CD14-positive monocyte (primary cell): ENCODE measurements at regions not wholly inside any gene's neighbourhood (a gene's known extent, or its start where the extent isn't known, plus 50 kb on each side); places are given as distances from the start of the nearest gene placed in this dataset.

Source experiments
- DNase-seq, 3 donors: peaks; one replicate each; pipeline ENCODE4 v3.0.0-alpha.2; 2011 to 2022
- H2AFZ ChIP-seq: 2 replicates; pipeline ENCODE4 v1.6.0; 2012; ENCODE audit warnings: mild to moderate bottlenecking, low read depth, low read length, inconsistent platforms; ENCODE audit not compliant: insufficient read depth, poor library complexity, severe bottlenecking
- H3K27ac ChIP-seq, 2 donors: 1 replicate in 1 of 2; 2 replicates in 1 of 2; pipeline ENCODE4 v1.5.1; 2012 to 2013; ENCODE audit warnings: low read length in 2 of 2, control low read depth in 1 of 2, inconsistent platforms in 1 of 2, low read depth in 1 of 2, mild to moderate bottlenecking in 1 of 2
- H3K27me3 ChIP-seq, 2 donors: one replicate each; pipeline versions ENCODE4 v1.6.0 to v1.6.1; 2011 to 2013; ENCODE audit warnings: low read length in 2 of 2; ENCODE audit not compliant: control insufficient read depth in 2 of 2, insufficient read depth in 2 of 2
- H3K36me3 ChIP-seq, 2 donors: replicated peaks in 1 of 2; 1 replicate in 1 of 2; 2 replicates in 1 of 2; pipeline versions ENCODE4 v1.5.1 to v1.6.1; 2012 to 2013; ENCODE audit warnings: low read length in 2 of 2, control low read depth in 1 of 2, inconsistent platforms in 1 of 2, mild to moderate bottlenecking in 1 of 2; ENCODE audit not compliant: insufficient read depth in 2 of 2, control insufficient read depth in 1 of 2
- H3K4me1 ChIP-seq, 2 donors: 1 replicate in 1 of 2; 2 replicates in 1 of 2; pipeline versions ENCODE4 v1.5.1 to v1.6.1; 2012 to 2013; ENCODE audit warnings: low read length in 2 of 2, control low read depth in 1 of 2, inconsistent platforms in 1 of 2, mild to moderate bottlenecking in 1 of 2, moderate library complexity in 1 of 2; ENCODE audit not compliant: insufficient read depth in 2 of 2, control insufficient read depth in 1 of 2
- H3K4me2 ChIP-seq: replicated peaks from 2 replicates; pipeline ENCODE3; 2012; ENCODE audit warnings: low read length, moderate library complexity, mild to moderate bottlenecking; ENCODE audit not compliant: poor library complexity, severe bottlenecking; ENCODE audit errors: extremely low read depth
- H3K4me3 ChIP-seq, 3 experiments: fragments of 200-600 bp in 1 of 3; sonication (generic) in 1 of 3; replicated peaks in 1 of 3; 1 replicate in 2 of 3; 2 replicates in 1 of 3; pipeline ENCODE4 v1.5.1; 2011 to 2013; ENCODE audit warnings: low read length in 3 of 3, mild to moderate bottlenecking in 3 of 3, control low read depth in 2 of 3, low read depth in 2 of 3, inconsistent platforms in 1 of 3, moderate library complexity in 1 of 3
- H3K79me2 ChIP-seq: 2 replicates; pipeline ENCODE4 v1.6.0; 2012; ENCODE audit warnings: mild to moderate bottlenecking, control low read depth, inconsistent platforms, low read length, moderate library complexity; ENCODE audit not compliant: insufficient read depth
- H3K9ac ChIP-seq: 2 replicates; pipeline ENCODE4 v1.6.0; 2017; ENCODE audit warnings: low read length, mild to moderate bottlenecking; ENCODE audit not compliant: insufficient read depth, poor library complexity, severe bottlenecking
- H3K9me3 ChIP-seq, 2 donors: replicated peaks in 1 of 2; 1 replicate in 1 of 2; 2 replicates in 1 of 2; pipeline versions ENCODE4 v1.5.1 to v1.6.1; 2012 to 2013; ENCODE audit warnings: low read length in 2 of 2, control low read depth in 1 of 2; ENCODE audit not compliant: control insufficient read depth in 1 of 2, insufficient read depth in 1 of 2
- H4K20me1 ChIP-seq: 2 replicates; pipeline ENCODE4 v1.6.0; 2012; ENCODE audit warnings: mild to moderate bottlenecking, low read length, control low read depth, moderate library complexity; ENCODE audit not compliant: insufficient read depth
- H3K27ac Mint-ChIP-seq, 7 donors: one replicate each; pipeline ENCODE4 v1.8.0; 2020; ENCODE audit warnings: mild to moderate bottlenecking in 7 of 7, mixed read lengths in 7 of 7, moderate library complexity in 6 of 7, inconsistent platforms in 2 of 7
- H3K27me3 Mint-ChIP-seq, 3 donors: one replicate each; pipeline ENCODE4 v1.8.0; 2021 to 2022; ENCODE audit warnings: low read depth in 3 of 3, mild to moderate bottlenecking in 3 of 3, mixed read lengths in 3 of 3, moderate library complexity in 3 of 3, inconsistent platforms in 1 of 3
- H3K36me3 Mint-ChIP-seq, 2 donors: one replicate each; pipeline ENCODE4 v1.8.0; 2020; ENCODE audit warnings: mixed read lengths in 2 of 2, inconsistent platforms in 1 of 2, mild to moderate bottlenecking in 1 of 2
- H3K4me1 Mint-ChIP-seq: one replicate; pipeline ENCODE4 v1.8.0; 2020; ENCODE audit warnings: mild to moderate bottlenecking, mixed read lengths
- H3K4me3 Mint-ChIP-seq, 2 donors: one replicate each; pipeline ENCODE4 v1.8.0; 2020; ENCODE audit warnings: mild to moderate bottlenecking in 2 of 2, mixed read lengths in 2 of 2, moderate library complexity in 1 of 2
- H3K9me3 Mint-ChIP-seq, 7 donors: one replicate each; pipeline ENCODE4 v1.8.0; 2020 to 2022; ENCODE audit warnings: mixed read lengths in 7 of 7, mild to moderate bottlenecking in 6 of 7, moderate library complexity in 6 of 7, inconsistent platforms in 2 of 7
- WGBS: methylation state at CpG from one replicate; pipeline ENCODE4 v1.1.5; 2013; ENCODE audit warnings: missing lambda C conversion rate; ENCODE audit not compliant: insufficient coverage; 5-methylcytosine and 5-hydroxymethylcytosine counted together
- intact Hi-C, 2 donors: fragments of 100-400 bp; cut with micrococcal nuclease; formaldehyde crosslinking; loops; one replicate each; pipeline versions ENCODE4 v1.15.0 to v1.15.1; 2023
- TF ChIP-seq, protein P1 (sequence below): fragments of 200-600 bp; IDR thresholded peaks from one replicate; pipeline ENCODE4 v1.8.0; 2022; ENCODE audit warnings: antibody characterized with exemption, mild to moderate bottlenecking

DNA sequence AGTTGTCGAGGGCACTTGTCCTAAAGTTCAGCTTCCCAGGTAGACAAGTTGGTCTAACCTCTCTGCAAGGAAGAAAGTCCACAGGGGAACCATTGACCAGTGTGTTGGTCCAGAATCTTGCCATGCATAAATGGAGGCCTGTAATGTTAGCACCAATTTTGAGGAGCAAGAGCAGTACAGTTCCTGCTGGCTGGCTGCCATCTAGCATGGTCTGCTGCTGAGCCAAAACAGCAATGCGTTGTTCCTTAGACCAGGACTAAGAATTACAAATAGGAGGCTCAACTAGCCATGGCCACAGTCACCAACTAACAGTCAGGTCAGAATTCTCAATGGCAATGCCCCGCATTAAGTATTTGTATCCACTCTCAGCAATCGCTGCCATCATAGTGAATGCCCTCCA lies 72.8 kb upstream of the WIPF1 start:
- Histone ChIP-seq H3K27ac (no peak overlapping the region), H4K20me1 (no peaks in the 10 kb centered on the region), H3K4me3 (no peak overlapping the region), H3K36me3 (peaks cover 0 to 9% of the 10 kb centered on the region in 2 donors), H3K9ac (no peak overlapping the region), H3K4me1 (peaks cover 35 to 36% of the 10 kb centered on the region in 2 donors), H2AFZ (no peak overlapping the region), H3K9me3 (peaks cover 16 to 17% of the 10 kb centered on the region in 2 donors), H3K27me3 (no peaks in the 10 kb centered on the region), H3K4me2 (no peak overlapping the region), H3K79me2 (peaks cover 8% of the 10 kb centered on the region)
- peaks cover 33% of the 10 kb centered on the region for H3K4me1 Mint-ChIP-seq
- H3K36me3 Mint-ChIP-seq, result peaks cover 9 to 10% of the 10 kb centered on the region in 2 donors
- H3K27me3 Mint-ChIP-seq, result no peaks in the 10 kb centered on the region
- intact Hi-C loops, result no loop called here
- no peak overlapping the region for H3K4me3 Mint-ChIP-seq
- no peak for DNase-seq
- peaks cover 10 to 26% (median 18%) of the 10 kb centered on the region in 7 donors for H3K9me3 Mint-ChIP-seq
- TF ChIP-seq, protein P1, sequence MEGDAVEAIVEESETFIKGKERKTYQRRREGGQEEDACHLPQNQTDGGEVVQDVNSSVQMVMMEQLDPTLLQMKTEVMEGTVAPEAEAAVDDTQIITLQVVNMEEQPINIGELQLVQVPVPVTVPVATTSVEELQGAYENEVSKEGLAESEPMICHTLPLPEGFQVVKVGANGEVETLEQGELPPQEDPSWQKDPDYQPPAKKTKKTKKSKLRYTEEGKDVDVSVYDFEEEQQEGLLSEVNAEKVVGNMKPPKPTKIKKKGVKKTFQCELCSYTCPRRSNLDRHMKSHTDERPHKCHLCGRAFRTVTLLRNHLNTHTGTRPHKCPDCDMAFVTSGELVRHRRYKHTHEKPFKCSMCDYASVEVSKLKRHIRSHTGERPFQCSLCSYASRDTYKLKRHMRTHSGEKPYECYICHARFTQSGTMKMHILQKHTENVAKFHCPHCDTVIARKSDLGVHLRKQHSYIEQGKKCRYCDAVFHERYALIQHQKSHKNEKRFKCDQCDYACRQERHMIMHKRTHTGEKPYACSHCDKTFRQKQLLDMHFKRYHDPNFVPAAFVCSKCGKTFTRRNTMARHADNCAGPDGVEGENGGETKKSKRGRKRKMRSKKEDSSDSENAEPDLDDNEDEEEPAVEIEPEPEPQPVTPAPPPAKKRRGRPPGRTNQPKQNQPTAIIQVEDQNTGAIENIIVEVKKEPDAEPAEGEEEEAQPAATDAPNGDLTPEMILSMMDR, result no peak
- no peak overlapping the region for H3K27ac Mint-ChIP-seq
- WGBS, result 88% methylated on average over 4 of the region's 4 CpGs

GRCh38 chr2:174669336-174669735 lies 71.7 kb upstream of the WIPF1 start:
- intact Hi-C loops, result no loop called here
- no CpG with 5 or more reads among the region's 5 CpGs for WGBS
- H3K27me3 ChIP-seq, result no peaks in the 10 kb centered on the region

More at GRCh38 chr2:174669336-174669735, 71.7 kb upstream of the WIPF1 start:
- Histone ChIP-seq H2AFZ (no peak overlapping the region), H3K4me1 (peaks cover 46 to 47% of the 10 kb centered on the region in 2 donors), H3K4me3 (no peak overlapping the region), H3K9ac (no peak overlapping the region), H4K20me1 (no peaks in the 10 kb centered on the region), H3K4me2 (no peak overlapping the region), H3K27ac (no peak overlapping the region), H3K36me3 (peaks cover 0 to 9% of the 10 kb centered on the region in 2 donors), H3K79me2 (peaks cover 15% of the 10 kb centered on the region), H3K9me3 (peaks cover 16 to 17% of the 10 kb centered on the region in 2 donors)
- Mint-ChIP-seq H3K4me3 (no peak overlapping the region), H3K9me3 (peaks cover 10 to 26% (median 18%) of the 10 kb centered on the region in 7 donors), H3K36me3 (peaks cover 9% of the 10 kb centered on the region in 2 donors), H3K4me1 (peaks cover 42% of the 10 kb centered on the region), H3K27ac (no peak overlapping the region), H3K27me3 (no peaks in the 10 kb centered on the region)
- TF ChIP-seq, protein P1, result no peak
- no peak for DNase-seq
